ENCODE measurements at regions not wholly inside any gene's neighbourhood (a gene's known extent, or its start where the extent isn't known, plus 50 kb on each side); places are given as distances from the start of the nearest gene placed in this dataset.
A peak's percentile ranks its signal among the peaks of the same experiment; 100 is the strongest.

DNA sequence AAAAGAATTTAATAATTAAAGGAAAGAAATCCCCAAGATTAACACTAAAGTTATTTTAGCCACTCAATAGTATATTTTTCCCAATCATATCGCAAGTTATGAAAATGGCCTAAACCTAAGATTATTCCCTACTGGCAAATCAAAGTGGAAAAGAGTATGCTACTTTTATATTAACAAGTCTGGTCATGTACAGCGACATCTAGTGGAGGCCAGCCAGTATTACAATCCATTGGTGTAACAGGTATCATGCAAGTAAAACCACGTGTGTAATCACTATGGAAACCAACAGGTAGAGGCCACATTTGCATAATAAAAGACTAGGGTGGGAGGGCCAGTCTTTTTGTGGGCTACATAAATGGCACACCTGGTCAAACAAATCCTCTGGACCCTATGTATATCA is 976.4 kb upstream of the CDH9 start:
- Histone ChIP-seq H4K8ac (replicated peaks; ENCODE audit: insufficient read length, low read depth, low read length) (no peak overlapping the region), H3K4me2 (ENCODE audit: insufficient read depth, insufficient read length, low read length) (no peak overlapping the region), H3K14ac (ENCODE audit: insufficient read depth, low read length) (no peak overlapping the region), H3K27me3 (ENCODE audit: insufficient read depth, low read length) (no peaks in the 10 kb centered on the region), H3K18ac (ENCODE audit: insufficient read length, low read depth, low read length) (no peak overlapping the region), H2BK120ac (ENCODE audit: low read depth, low read length, poor library complexity, severe bottlenecking) (no peak overlapping the region), H2BK20ac (ENCODE audit: low read depth, low read length, poor library complexity, severe bottlenecking) (no peak overlapping the region), H2AFZ (ENCODE audit: low read length) (no peak overlapping the region), H2AK5ac (ENCODE audit: insufficient read length, low read length) (no peak overlapping the region), H3K4me1 (ENCODE audit: insufficient read depth, low read length) (no peaks in the 10 kb centered on the region), H3K23me2 (ENCODE audit: insufficient read length, low read depth, low read length, poor library complexity, severe bottlenecking) (no peaks in the 10 kb centered on the region), H3K27ac (ENCODE audit: insufficient read length, low read depth, low read length) (no peak overlapping the region), H4K91ac (ENCODE audit: insufficient read length, low read depth, low read length) (no peak overlapping the region), H3T11ph (ENCODE audit: low read length) (no peak overlapping the region), H2BK15ac (ENCODE audit: low read depth, low read length) (no peak overlapping the region), H2BK5ac (ENCODE audit: insufficient read length, low read length) (no peak overlapping the region), H4K20me1 (ENCODE audit: control insufficient read depth, insufficient read depth, insufficient read length) (no peaks in the 10 kb centered on the region), H3K9ac (ENCODE audit: extremely low read depth, insufficient read length, low read length) (no peak overlapping the region), H3K23ac (ENCODE audit: insufficient read length, low read depth, low read length) (no peak overlapping the region), H3K79me2 (ENCODE audit: insufficient read depth, low read length) (no peaks in the 10 kb centered on the region), H3K79me1 (ENCODE audit: insufficient read depth, low read depth, low read length, poor library complexity, severe bottlenecking) (no peaks in the 10 kb centered on the region), H3K9me3 (ENCODE audit: control insufficient read depth, low read depth, low read length) (peaks cover 35% of the 10 kb centered on the region), H2BK12ac (ENCODE audit: insufficient read length, low read depth, low read length) (no peak overlapping the region), H3K4ac (ENCODE audit: low read depth, low read length) (no peak overlapping the region), H4K5ac (ENCODE audit: insufficient read length, low read depth, low read length) (no peak overlapping the region), H3K56ac (ENCODE audit: insufficient read length, low read depth, low read length) (no peak overlapping the region)
- TF ChIP-seq, protein P1, sequence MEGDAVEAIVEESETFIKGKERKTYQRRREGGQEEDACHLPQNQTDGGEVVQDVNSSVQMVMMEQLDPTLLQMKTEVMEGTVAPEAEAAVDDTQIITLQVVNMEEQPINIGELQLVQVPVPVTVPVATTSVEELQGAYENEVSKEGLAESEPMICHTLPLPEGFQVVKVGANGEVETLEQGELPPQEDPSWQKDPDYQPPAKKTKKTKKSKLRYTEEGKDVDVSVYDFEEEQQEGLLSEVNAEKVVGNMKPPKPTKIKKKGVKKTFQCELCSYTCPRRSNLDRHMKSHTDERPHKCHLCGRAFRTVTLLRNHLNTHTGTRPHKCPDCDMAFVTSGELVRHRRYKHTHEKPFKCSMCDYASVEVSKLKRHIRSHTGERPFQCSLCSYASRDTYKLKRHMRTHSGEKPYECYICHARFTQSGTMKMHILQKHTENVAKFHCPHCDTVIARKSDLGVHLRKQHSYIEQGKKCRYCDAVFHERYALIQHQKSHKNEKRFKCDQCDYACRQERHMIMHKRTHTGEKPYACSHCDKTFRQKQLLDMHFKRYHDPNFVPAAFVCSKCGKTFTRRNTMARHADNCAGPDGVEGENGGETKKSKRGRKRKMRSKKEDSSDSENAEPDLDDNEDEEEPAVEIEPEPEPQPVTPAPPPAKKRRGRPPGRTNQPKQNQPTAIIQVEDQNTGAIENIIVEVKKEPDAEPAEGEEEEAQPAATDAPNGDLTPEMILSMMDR (conservative IDR thresholded peaks at IDR 0.05) = peak; percentile 76
- H3K9me3 Mint-ChIP-seq = peaks cover 65 to 66% of the 10 kb centered on the region in 2 experiments
- WGBS (ENCODE audit: extremely low coverage, insufficient read length, low lambda C conversion rate) = no CpG with 5 or more reads among the region's 3 CpGs
- H3K4me3 Mint-ChIP-seq = no peak overlapping the region
- H3K27ac Mint-ChIP-seq = no peak overlapping the region
- DNase-seq = no peak
- peaks cover 26 to 67% (median 45%) of the 10 kb centered on the region in 3 experiments; a peak in 6 of 7 replicates for H3K36me3 Mint-ChIP-seq (ENCODE audit: insufficient read depth in 1 of 3, low read depth in 3 of 3)
- H3K4me1 Mint-ChIP-seq = no peaks in the 10 kb centered on the region
- H3K27me3 Mint-ChIP-seq (ENCODE audit: low read depth) = no peaks in the 10 kb centered on the region; the same call in none of the 2 replicates

All from H9 (cell line).